CD8-positive, alpha-beta memory T cell (primary cell): ENCODE measurements at regions not wholly inside any gene's neighbourhood (a gene's known extent, or its start where the extent isn't known, plus 50 kb on each side); places are given as distances from the start of the nearest gene placed in this dataset.

Source experiments
- CTCF ChIA-PET: fragments of 350-600 bp; sonication (Branson Sonifier 250); formaldehyde crosslinking; loops from one replicate; lab custom pipeline; 2021; ENCODE audit warnings: antibody characterized with exemption; lab: Charles Lee
- POLR2A ChIA-PET: fragments of 350-600 bp; sonication (Branson Sonifier 250); formaldehyde crosslinking; loops from one replicate; lab custom pipeline; 2021; ENCODE audit warnings: antibody characterized with exemption; lab: Charles Lee
- DNase-seq, 5 donors: peaks; one replicate each; pipeline versions ENCODE4 v3.0.0 to v3.0.0-alpha.2; 2020 to 2022; ENCODE audit warnings: mixed read lengths in 1 of 5
- H3K27ac ChIP-seq: one replicate; pipeline ENCODE4 v1.7.0; 2013; ENCODE audit warnings: low read depth, mild to moderate bottlenecking, low read length, moderate library complexity
- H3K27me3 ChIP-seq: 2 replicates; pipeline ENCODE4 v1.7.0; 2013; ENCODE audit warnings: low read length, mild to moderate bottlenecking; ENCODE audit not compliant: insufficient read depth, poor library complexity, severe bottlenecking
- H3K36me3 ChIP-seq: 2 replicates; pipeline ENCODE4 v1.7.0; 2013; ENCODE audit warnings: mild to moderate bottlenecking, low read length, moderate library complexity; ENCODE audit not compliant: insufficient read depth
- H3K4me1 ChIP-seq: 2 replicates; pipeline ENCODE4 v1.7.0; 2013; ENCODE audit warnings: mild to moderate bottlenecking, low read length, moderate library complexity; ENCODE audit not compliant: insufficient read depth
- H3K4me3 ChIP-seq: 2 replicates; pipeline ENCODE4 v1.7.0; 2013; ENCODE audit warnings: mild to moderate bottlenecking, low read length
- H3K9me3 ChIP-seq: 2 replicates; pipeline ENCODE4 v1.7.0; 2013; ENCODE audit warnings: mild to moderate bottlenecking, low read length
- H3K27ac Mint-ChIP-seq, 8 donors: one replicate each; pipeline ENCODE4 v1.8.0; 2020 to 2021; ENCODE audit warnings: mixed read lengths in 8 of 8, mild to moderate bottlenecking in 6 of 8, inconsistent platforms in 3 of 8, moderate library complexity in 3 of 8
- H3K27me3 Mint-ChIP-seq, 2 donors: one replicate each; pipeline ENCODE4 v1.8.0; 2020 to 2021; ENCODE audit warnings: mixed read lengths in 2 of 2, mild to moderate bottlenecking in 1 of 2, moderate library complexity in 1 of 2
- H3K36me3 Mint-ChIP-seq, 3 donors: one replicate each; pipeline ENCODE4 v1.8.0; 2020 to 2021; ENCODE audit warnings: mixed read lengths in 3 of 3, inconsistent platforms in 1 of 3, mild to moderate bottlenecking in 1 of 3
- H3K4me1 Mint-ChIP-seq, 3 donors: one replicate each; pipeline ENCODE4 v1.8.0; 2020 to 2021; ENCODE audit warnings: mixed read lengths in 3 of 3, inconsistent platforms in 1 of 3, mild to moderate bottlenecking in 1 of 3
- H3K4me3 Mint-ChIP-seq, 7 donors: one replicate each; pipeline ENCODE4 v1.8.0; 2020 to 2021; ENCODE audit warnings: mixed read lengths in 7 of 7, mild to moderate bottlenecking in 6 of 7, moderate library complexity in 4 of 7, inconsistent platforms in 2 of 7
- H3K9me3 Mint-ChIP-seq, 5 donors: one replicate each; pipeline ENCODE4 v1.8.0; 2020 to 2022; ENCODE audit warnings: mixed read lengths in 5 of 5, mild to moderate bottlenecking in 3 of 5, moderate library complexity in 2 of 5, inconsistent platforms in 1 of 5

GRCh38 chr2:122999258-122999657 is 1025.8 kb upstream of the CNTNAP5 start:
- H3K27me3 Mint-ChIP-seq, result no peaks in the 10 kb centered on the region
- H3K9me3 ChIP-seq, result no peaks in the 10 kb centered on the region
- no peak overlapping the region for H3K4me3 ChIP-seq
- H3K9me3 Mint-ChIP-seq, result peaks cover 8 to 26% (median 18%) of the 10 kb centered on the region in 5 donors
- H3K4me3 Mint-ChIP-seq, result no peak overlapping the region
- POLR2A ChIA-PET, result no interaction called here
- no peaks in the 10 kb centered on the region for H3K27me3 ChIP-seq
- no peak overlapping the region for H3K27ac Mint-ChIP-seq
- H3K36me3 Mint-ChIP-seq, result no peaks in the 10 kb centered on the region
- H3K27ac ChIP-seq, result no peak overlapping the region
- H3K4me1 ChIP-seq, result no peaks in the 10 kb centered on the region
- CTCF ChIA-PET, result interaction anchor here (0.7 kb wide), 1 partner anchor 12 kb away, joined by 3 read pairs; no protein-coding TSS in a partner anchor
- no peak for DNase-seq
- no peaks in the 10 kb centered on the region for H3K36me3 ChIP-seq
- H3K4me1 Mint-ChIP-seq, result no peaks in the 10 kb centered on the region

GRCh38 chr2:122999821-123000220 is 1025.3 kb upstream of the CNTNAP5 start:
- Mint-ChIP-seq H3K27ac (no peak overlapping the region), H3K4me1 (no peaks in the 10 kb centered on the region), H3K36me3 (no peaks in the 10 kb centered on the region), H3K4me3 (no peak overlapping the region), H3K9me3 (peaks cover 8 to 27% (median 20%) of the 10 kb centered on the region in 5 donors), H3K27me3 (no peaks in the 10 kb centered on the region)
- Histone ChIP-seq H3K4me1 (no peaks in the 10 kb centered on the region), H3K4me3 (no peak overlapping the region), H3K9me3 (no peaks in the 10 kb centered on the region), H3K27me3 (no peaks in the 10 kb centered on the region), H3K36me3 (no peaks in the 10 kb centered on the region), H3K27ac (no peak overlapping the region)
- DNase-seq, result no peak
- ChIA-PET CTCF (interaction anchor here (0.7 kb wide), 1 partner anchor 12 kb away, joined by 3 read pairs; no protein-coding TSS in a partner anchor), POLR2A (no interaction called here)

GRCh38 chr2:123002660-123003248 is 1022.3 kb upstream of the CNTNAP5 start:
- no peaks in the 10 kb centered on the region for H3K36me3 Mint-ChIP-seq
- ChIA-PET POLR2A (no interaction called here), CTCF (no interaction called here)
- no peak overlapping the region for H3K27ac Mint-ChIP-seq
- no peak overlapping the region for H3K4me3 ChIP-seq
- H3K9me3 ChIP-seq, result no peaks in the 10 kb centered on the region
- H3K4me3 Mint-ChIP-seq, result peak overlapping the region in 1 of 7 donors; percentile 0
- no peaks in the 10 kb centered on the region for H3K27me3 ChIP-seq
- H3K27ac ChIP-seq, result no peak overlapping the region
- H3K27me3 Mint-ChIP-seq, result no peaks in the 10 kb centered on the region
- no peaks in the 10 kb centered on the region for H3K36me3 ChIP-seq
- no peak for DNase-seq
- no peaks in the 10 kb centered on the region for H3K4me1 ChIP-seq
- peaks cover 21 to 37% (median 30%) of the 10 kb centered on the region in 5 donors for H3K9me3 Mint-ChIP-seq
- no peaks in the 10 kb centered on the region for H3K4me1 Mint-ChIP-seq

- Mint-ChIP-seq H3K36me3 (no peaks in the 10 kb centered on the region), H3K27me3 (no peaks in the 10 kb centered on the region), H3K27ac (no peak overlapping the region), H3K4me3 (no peak overlapping the region), H3K4me1 (no peaks in the 10 kb centered on the region), H3K9me3 (peaks cover 4 to 39% (median 11%) of the 10 kb centered on the region in 5 donors)
- H3K27me3 ChIP-seq, result no peaks in the 10 kb centered on the region
- ChIA-PET CTCF (no interaction called here), POLR2A (no interaction called here)
- DNase-seq, result no peak
- H3K27ac ChIP-seq, result no peak overlapping the region
- no peaks in the 10 kb centered on the region for H3K36me3 ChIP-seq
- H3K4me3 ChIP-seq, result no peak overlapping the region
- no peaks in the 10 kb centered on the region for H3K4me1 ChIP-seq
- H3K9me3 ChIP-seq, result no peaks in the 10 kb centered on the region
Observed at GRCh38 chr2:123015186-123015585, 1009.9 kb upstream of the CNTNAP5 start.

- H3K27me3 Mint-ChIP-seq, result no peaks in the 10 kb centered on the region
- ChIA-PET CTCF (no interaction called here), POLR2A (no interaction called here)
- Histone ChIP-seq H3K27ac (no peak overlapping the region), H3K4me3 (no peak overlapping the region), H3K4me1 (no peaks in the 10 kb centered on the region), H3K36me3 (no peaks in the 10 kb centered on the region), H3K9me3 (no peaks in the 10 kb centered on the region), H3K27me3 (no peaks in the 10 kb centered on the region)
- no peaks in the 10 kb centered on the region for H3K4me1 Mint-ChIP-seq
- H3K9me3 Mint-ChIP-seq, result peaks cover 2 to 31% (median 16%) of the 10 kb centered on the region in 5 donors
- H3K27ac Mint-ChIP-seq, result no peak overlapping the region
- no peaks in the 10 kb centered on the region for H3K36me3 Mint-ChIP-seq
- DNase-seq, result no peak
- H3K4me3 Mint-ChIP-seq, result no peak overlapping the region
Observed at GRCh38 chr2:123035541-123035940, 989.5 kb upstream of the CNTNAP5 start.

GRCh38 chr2:123036300-123036699 is 988.8 kb upstream of the CNTNAP5 start:
- H3K9me3 Mint-ChIP-seq, result peaks cover 0 to 25% (median 17%) of the 10 kb centered on the region in 5 donors
- no peak overlapping the region for H3K4me3 ChIP-seq
- POLR2A ChIA-PET, result no interaction called here
- no peaks in the 10 kb centered on the region for H3K27me3 Mint-ChIP-seq
- no peaks in the 10 kb centered on the region for H3K36me3 Mint-ChIP-seq
- no peaks in the 10 kb centered on the region for H3K36me3 ChIP-seq
- DNase-seq, result no peak
- no peak overlapping the region for H3K4me3 Mint-ChIP-seq
- H3K27me3 ChIP-seq, result no peaks in the 10 kb centered on the region
- no peak overlapping the region for H3K27ac Mint-ChIP-seq
- CTCF ChIA-PET, result no interaction called here
- no peak overlapping the region for H3K27ac ChIP-seq
- H3K4me1 Mint-ChIP-seq, result no peaks in the 10 kb centered on the region
- no peaks in the 10 kb centered on the region for H3K9me3 ChIP-seq
- no peaks in the 10 kb centered on the region for H3K4me1 ChIP-seq

GRCh38 chr2:123040506-123040905 is 984.6 kb upstream of the CNTNAP5 start:
- CTCF ChIA-PET, result no interaction called here
- Histone ChIP-seq H3K27me3 (no peaks in the 10 kb centered on the region), H3K36me3 (no peaks in the 10 kb centered on the region)

GRCh38 chr2:123043458-123043857 is 981.6 kb upstream of the CNTNAP5 start:
- Mint-ChIP-seq H3K4me1 (no peaks in the 10 kb centered on the region), H3K9me3 (peaks cover 0 to 23% (median 5%) of the 10 kb centered on the region in 5 donors), H3K36me3 (no peaks in the 10 kb centered on the region), H3K4me3 (no peak overlapping the region), H3K27me3 (no peaks in the 10 kb centered on the region), H3K27ac (no peak overlapping the region)
- no peaks in the 10 kb centered on the region for H3K36me3 ChIP-seq
- H3K4me1 ChIP-seq, result no peaks in the 10 kb centered on the region
- no peaks in the 10 kb centered on the region for H3K9me3 ChIP-seq
- CTCF ChIA-PET, result no interaction called here
- H3K27ac ChIP-seq, result no peak overlapping the region
- no peak overlapping the region for H3K4me3 ChIP-seq
- no peaks in the 10 kb centered on the region for H3K27me3 ChIP-seq
- no peak for DNase-seq
- POLR2A ChIA-PET, result no interaction called here

More at GRCh38 chr2:123040506-123040905, 984.6 kb upstream of the CNTNAP5 start:
- no peak overlapping the region for H3K27ac ChIP-seq
- no peaks in the 10 kb centered on the region for H3K4me1 ChIP-seq
- H3K27ac Mint-ChIP-seq, result no peak overlapping the region
- no peaks in the 10 kb centered on the region for H3K36me3 Mint-ChIP-seq
- no peaks in the 10 kb centered on the region for H3K27me3 Mint-ChIP-seq
- H3K4me1 Mint-ChIP-seq, result no peaks in the 10 kb centered on the region
- H3K4me3 ChIP-seq, result no peak overlapping the region
- no peak overlapping the region for H3K4me3 Mint-ChIP-seq
- H3K9me3 Mint-ChIP-seq, result peaks cover 0 to 23% (median 13%) of the 10 kb centered on the region in 5 donors
- H3K9me3 ChIP-seq, result no peaks in the 10 kb centered on the region
- POLR2A ChIA-PET, result no interaction called here
- no peak for DNase-seq
